Left ventricle myocardium inferior (tissue), 1 donor: ENCODE measurements at regions not wholly inside any gene's neighbourhood (a gene's known extent, or its start where the extent isn't known, plus 50 kb on each side); places are given as distances from the start of the nearest gene placed in this dataset.

Source experiments
- DNase-seq: peaks from one replicate; pipeline ENCODE4 v3.0.0-alpha.2; 2020
- H3K27ac ChIP-seq: fragments of 200-600 bp; replicated peaks from 2 replicates; pipeline ENCODE4 v1.8.0; 2021
- H3K27me3 ChIP-seq: fragments of 200-600 bp; 2 replicates; pipeline ENCODE4 v1.8.0; 2021; ENCODE audit warnings: low read depth
- H3K36me3 ChIP-seq: fragments of 200-600 bp; 2 replicates; pipeline ENCODE4 v1.8.0; 2021
- H3K4me1 ChIP-seq: fragments of 200-600 bp; 2 replicates; pipeline ENCODE4 v1.8.0; 2021
- H3K4me3 ChIP-seq: fragments of 200-600 bp; 2 replicates; pipeline ENCODE4 v1.8.0; 2021; ENCODE audit warnings: mild to moderate bottlenecking, moderate library complexity
- H3K9me3 ChIP-seq: fragments of 200-600 bp; replicated peaks from 2 replicates; pipeline ENCODE4 v1.8.0; 2021
- intact Hi-C: fragments of 100-400 bp; cut with micrococcal nuclease; formaldehyde crosslinking; loops from one replicate; pipeline ENCODE4 v1.11.0; 2022
- TF ChIP-seq, protein P1 (sequence below): fragments of 200-600 bp; IDR thresholded peaks from 2 replicates; pipeline ENCODE4 v1.8.0; 2021; ENCODE audit warnings: antibody characterized with exemption, mild to moderate bottlenecking, borderline replicate concordance
- donor health status: DM: no; HTN: yes; CAD: no; lungs with severe emphysema.

DNA sequence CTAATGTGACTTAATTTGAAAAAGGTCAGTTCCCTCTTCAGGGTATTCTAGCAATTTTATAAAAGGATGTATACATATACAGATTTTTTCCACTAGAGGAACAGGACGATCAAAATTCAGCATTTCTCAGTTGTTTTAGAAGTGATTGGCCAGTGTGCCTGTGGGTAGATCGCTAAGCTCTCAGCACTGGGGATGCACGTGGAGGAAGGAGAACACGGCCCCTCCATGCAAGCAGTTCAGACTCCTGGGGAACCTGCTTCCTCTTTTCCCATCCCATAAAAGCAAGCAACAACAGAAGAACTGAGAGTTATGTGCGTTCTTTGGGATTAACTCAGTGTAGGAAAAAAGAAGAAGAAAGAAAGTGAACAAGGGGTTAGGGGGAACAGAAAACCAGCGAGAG lies 328.8 kb downstream of the FOXO1 start:
- H3K4me1 ChIP-seq = peaks cover 14% of the 10 kb centered on the region
- no peaks in the 10 kb centered on the region for H3K27me3 ChIP-seq
- no peaks in the 10 kb centered on the region for H3K36me3 ChIP-seq
- no peaks in the 10 kb centered on the region for H3K9me3 ChIP-seq
- no peak for DNase-seq
- no peak overlapping the region for H3K4me3 ChIP-seq
- H3K27ac ChIP-seq = no peak overlapping the region
- TF ChIP-seq, protein P1, sequence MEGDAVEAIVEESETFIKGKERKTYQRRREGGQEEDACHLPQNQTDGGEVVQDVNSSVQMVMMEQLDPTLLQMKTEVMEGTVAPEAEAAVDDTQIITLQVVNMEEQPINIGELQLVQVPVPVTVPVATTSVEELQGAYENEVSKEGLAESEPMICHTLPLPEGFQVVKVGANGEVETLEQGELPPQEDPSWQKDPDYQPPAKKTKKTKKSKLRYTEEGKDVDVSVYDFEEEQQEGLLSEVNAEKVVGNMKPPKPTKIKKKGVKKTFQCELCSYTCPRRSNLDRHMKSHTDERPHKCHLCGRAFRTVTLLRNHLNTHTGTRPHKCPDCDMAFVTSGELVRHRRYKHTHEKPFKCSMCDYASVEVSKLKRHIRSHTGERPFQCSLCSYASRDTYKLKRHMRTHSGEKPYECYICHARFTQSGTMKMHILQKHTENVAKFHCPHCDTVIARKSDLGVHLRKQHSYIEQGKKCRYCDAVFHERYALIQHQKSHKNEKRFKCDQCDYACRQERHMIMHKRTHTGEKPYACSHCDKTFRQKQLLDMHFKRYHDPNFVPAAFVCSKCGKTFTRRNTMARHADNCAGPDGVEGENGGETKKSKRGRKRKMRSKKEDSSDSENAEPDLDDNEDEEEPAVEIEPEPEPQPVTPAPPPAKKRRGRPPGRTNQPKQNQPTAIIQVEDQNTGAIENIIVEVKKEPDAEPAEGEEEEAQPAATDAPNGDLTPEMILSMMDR = no peak
- intact Hi-C loops = no loop called here

DNA sequence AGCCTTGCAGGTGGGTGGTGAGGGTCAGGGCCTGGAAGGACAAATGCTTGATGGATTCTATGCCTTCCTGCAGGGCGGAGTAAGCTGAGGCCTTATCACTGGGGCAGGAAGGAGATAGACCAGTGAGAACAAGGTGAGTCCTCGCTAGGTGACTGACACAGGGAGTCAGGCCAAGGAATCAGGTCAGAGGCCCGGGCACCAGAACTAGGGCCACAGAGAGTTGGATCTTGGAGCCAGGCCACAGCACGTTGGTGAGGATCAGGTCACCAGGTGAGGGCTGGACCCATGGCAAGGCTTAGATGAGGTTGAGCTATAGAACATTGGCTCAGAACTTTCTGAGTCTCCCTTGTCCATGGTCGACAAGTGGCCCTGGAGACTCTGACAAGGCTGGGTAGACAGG lies 328.2 kb downstream of the FOXO1 start:
- Histone ChIP-seq H3K9me3 (no peaks in the 10 kb centered on the region), H3K4me3 (no peak overlapping the region), H3K27ac (no peak overlapping the region), H3K27me3 (no peaks in the 10 kb centered on the region), H3K4me1 (peaks cover 14% of the 10 kb centered on the region), H3K36me3 (no peaks in the 10 kb centered on the region)
- TF ChIP-seq, protein P1 = no peak
- DNase-seq = no peak
- intact Hi-C loops = no loop called here

DNA sequence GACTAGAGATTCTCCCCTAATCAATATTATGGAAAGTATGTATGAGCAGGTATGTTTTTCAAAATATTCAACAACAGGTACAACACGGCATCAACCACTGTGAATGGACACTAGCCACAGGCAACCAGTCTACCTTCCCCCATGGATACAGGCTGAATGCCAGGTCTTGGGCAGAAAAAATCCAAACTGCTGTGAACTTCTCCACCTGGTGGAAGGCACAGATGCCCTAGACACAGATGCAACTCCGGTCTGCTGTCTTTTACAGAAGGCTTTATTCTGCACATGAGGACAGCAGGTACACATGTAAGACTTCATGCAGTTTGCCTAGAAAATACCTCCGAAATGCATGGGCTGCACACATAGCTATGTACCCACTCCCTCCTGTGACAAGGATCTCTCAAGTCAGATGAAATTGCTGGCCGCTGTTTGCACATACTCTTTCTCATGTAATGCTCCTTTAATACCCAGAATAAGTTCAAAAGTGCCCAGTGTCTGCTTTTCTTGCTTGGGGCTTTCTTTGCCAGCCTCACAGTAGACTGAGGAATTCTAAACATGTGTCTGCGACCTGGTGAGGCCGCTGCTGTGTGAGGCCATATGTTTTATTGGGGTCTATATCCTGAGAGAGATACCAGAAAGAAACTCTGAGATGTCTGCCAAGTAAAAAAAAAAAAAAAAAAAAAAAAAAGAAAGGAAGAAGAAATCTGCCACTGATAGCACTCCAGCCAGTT lies 325.9 kb downstream of the FOXO1 start:
- Histone ChIP-seq H3K27ac (no peak overlapping the region), H3K27me3 (no peaks in the 10 kb centered on the region), H3K4me1 (peaks cover 36% of the 10 kb centered on the region), H3K9me3 (no peaks in the 10 kb centered on the region), H3K36me3 (no peaks in the 10 kb centered on the region), H3K4me3 (no peak overlapping the region)
- intact Hi-C loops = no loop called here
- DNase-seq = no peak
- TF ChIP-seq, protein P1 = peak; percentile 14

DNA sequence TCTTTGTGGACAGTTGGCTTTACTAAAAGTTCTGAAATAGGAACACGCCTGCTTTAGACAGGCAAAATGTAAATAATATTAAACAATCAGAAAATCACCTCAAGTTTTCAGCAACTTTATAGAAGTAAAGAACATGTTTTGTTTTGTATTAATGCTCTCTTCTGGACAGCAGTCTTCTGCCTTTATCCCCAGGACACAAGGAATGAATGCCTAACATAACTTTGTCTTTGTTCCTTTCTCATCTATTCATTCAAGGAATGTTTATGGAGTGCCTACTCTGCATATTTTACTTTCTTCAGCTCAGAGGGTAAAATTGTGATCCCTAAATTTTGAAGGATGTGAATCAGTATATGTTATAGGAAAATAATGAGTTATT lies 325.4 kb downstream of the FOXO1 start:
- Histone ChIP-seq H3K36me3 (no peaks in the 10 kb centered on the region), H3K27me3 (no peaks in the 10 kb centered on the region), H3K27ac (no peak overlapping the region), H3K9me3 (no peaks in the 10 kb centered on the region), H3K4me3 (no peak overlapping the region), H3K4me1 (peaks cover 38% of the 10 kb centered on the region)
- no peak for DNase-seq
- intact Hi-C loops = no loop called here
- TF ChIP-seq, protein P1 = no peak

DNA sequence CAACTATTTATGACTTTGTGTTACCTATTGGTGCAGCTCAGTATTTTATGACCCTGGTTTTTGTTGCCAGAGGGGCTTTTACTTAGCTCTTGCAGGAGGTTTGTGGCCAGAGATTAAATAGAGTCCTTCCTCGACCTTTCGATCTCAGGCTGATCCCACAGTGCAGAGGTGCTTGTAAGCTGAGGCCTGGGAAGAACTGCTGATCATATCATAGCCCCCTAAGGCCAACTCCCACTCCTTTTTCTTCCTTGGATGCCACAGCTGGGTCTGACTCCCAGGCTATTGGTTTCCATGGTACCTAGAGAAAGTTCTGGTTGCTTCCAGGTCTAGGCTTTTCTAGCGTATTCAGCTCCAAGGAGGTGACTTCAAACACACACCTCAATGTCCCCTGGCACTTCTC lies 324.9 kb downstream of the FOXO1 start:
- Histone ChIP-seq H3K4me1 (peaks cover 34% of the 10 kb centered on the region), H3K27me3 (no peaks in the 10 kb centered on the region), H3K27ac (no peak overlapping the region), H3K4me3 (no peak overlapping the region), H3K36me3 (no peaks in the 10 kb centered on the region), H3K9me3 (no peaks in the 10 kb centered on the region)
- no peak for DNase-seq
- TF ChIP-seq, protein P1 = no peak
- intact Hi-C loops = no loop called here

DNA sequence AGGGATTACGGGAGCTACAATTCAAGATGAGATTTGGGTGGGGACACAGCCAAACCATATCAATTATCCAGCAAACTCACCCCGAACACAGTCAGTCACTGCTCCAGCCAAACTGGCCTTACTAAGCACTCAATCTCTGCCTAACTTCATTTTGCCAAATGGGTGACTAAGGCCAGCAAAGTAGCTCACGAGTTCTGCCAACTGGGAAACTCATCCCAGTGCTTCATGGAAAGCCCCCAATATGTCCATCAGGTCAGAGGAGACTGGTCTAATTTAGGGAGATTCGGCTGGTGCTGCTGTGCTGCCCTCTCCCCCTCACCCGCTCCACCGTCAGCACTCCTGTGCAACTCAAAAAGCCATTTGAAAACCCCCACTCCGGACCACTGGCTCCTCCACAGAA lies 324.0 kb downstream of the FOXO1 start:
- no peak overlapping the region for H3K4me3 ChIP-seq
- intact Hi-C loops = no loop called here
- H3K4me1 ChIP-seq = peaks cover 27% of the 10 kb centered on the region
- no peak overlapping the region for H3K27ac ChIP-seq
- TF ChIP-seq, protein P1 = no peak
- H3K27me3 ChIP-seq = no peaks in the 10 kb centered on the region
- no peaks in the 10 kb centered on the region for H3K9me3 ChIP-seq
- no peak for DNase-seq
- no peaks in the 10 kb centered on the region for H3K36me3 ChIP-seq
